ENCODE measurements at regions not wholly inside any gene's neighbourhood (a gene's known extent, or its start where the extent isn't known, plus 50 kb on each side); places are given as distances from the start of the nearest gene placed in this dataset.
"Not testable (repeated sequence)": the region's sequence is repeated elsewhere in the genome, so short reads cannot be mapped to it uniquely, and the experiment has no call there.

- H3K36me3 Mint-ChIP-seq; DNase-seq; intact Hi-C loops (cut with micrococcal nuclease); H3K4me1 ChIP-seq (ENCODE audit: control insufficient read depth, insufficient read depth, low read length); H3K27me3 Mint-ChIP-seq (ENCODE audit: low read depth in 2 of 2); H3K4me1 Mint-ChIP-seq; H3K9me3 Mint-ChIP-seq; H3K4me3 Mint-ChIP-seq; H3K27me3 ChIP-seq (ENCODE audit: control insufficient read depth, insufficient read depth, low read length); H3K4me3 ChIP-seq (ENCODE audit: low read length); H3K36me3 ChIP-seq (ENCODE audit: control insufficient read depth, insufficient read depth, low read length); H3K27ac Mint-ChIP-seq; H3K27ac ChIP-seq (ENCODE audit: low read length); H3K9me3 ChIP-seq (ENCODE audit: control insufficient read depth, insufficient read depth, low read length); ATAC-seq: not testable (repeated sequence)
- 87% methylated on average over 1 of the region's 2 CpGs for whole genome bisulfite sequencing (ENCODE audit: insufficient coverage)
Observed at GRCh38 chr1:120972863-120973262, 83.3 kb downstream of the PPIAL4A start.

- H3K27me3 Mint-ChIP-seq (ENCODE audit: low read depth in 2 of 2); ATAC-seq; H3K27ac Mint-ChIP-seq; intact Hi-C loops (cut with micrococcal nuclease); H3K4me3 Mint-ChIP-seq; H3K9me3 ChIP-seq (ENCODE audit: control insufficient read depth, insufficient read depth, low read length); H3K27me3 ChIP-seq (ENCODE audit: control insufficient read depth, insufficient read depth, low read length); H3K9me3 Mint-ChIP-seq; H3K36me3 ChIP-seq (ENCODE audit: control insufficient read depth, insufficient read depth, low read length); H3K4me1 Mint-ChIP-seq; DNase-seq; H3K4me3 ChIP-seq (ENCODE audit: low read length); H3K27ac ChIP-seq (ENCODE audit: low read length); H3K36me3 Mint-ChIP-seq; H3K4me1 ChIP-seq (ENCODE audit: control insufficient read depth, insufficient read depth, low read length): not testable (repeated sequence)
- WGBS (ENCODE audit: insufficient coverage) = no CpG with 5 or more reads among the region's 4 CpGs
Observed at GRCh38 chr1:120973836-120974235, 84.3 kb downstream of the PPIAL4A start.

GRCh38 chr1:120977279-120977678 lies 87.7 kb downstream of the PPIAL4A start:
- H3K4me3 Mint-ChIP-seq; H3K36me3 ChIP-seq (ENCODE audit: control insufficient read depth, insufficient read depth, low read length); H3K27ac ChIP-seq (ENCODE audit: low read length); H3K4me3 ChIP-seq (ENCODE audit: low read length); H3K9me3 Mint-ChIP-seq; DNase-seq; H3K27ac Mint-ChIP-seq; H3K4me1 Mint-ChIP-seq; ATAC-seq; H3K27me3 Mint-ChIP-seq (ENCODE audit: low read depth in 2 of 2); H3K27me3 ChIP-seq (ENCODE audit: control insufficient read depth, insufficient read depth, low read length); intact Hi-C loops (cut with micrococcal nuclease); H3K4me1 ChIP-seq (ENCODE audit: control insufficient read depth, insufficient read depth, low read length); H3K9me3 ChIP-seq (ENCODE audit: control insufficient read depth, insufficient read depth, low read length); H3K36me3 Mint-ChIP-seq: not testable (repeated sequence)
- WGBS (ENCODE audit: insufficient coverage) = 100% methylated on average over 1 of the region's 6 CpGs

GRCh38 chr1:120981489-120982094 lies 92.0 kb downstream of the PPIAL4A start:
- H3K36me3 ChIP-seq (ENCODE audit: control insufficient read depth, insufficient read depth, low read length); H3K4me3 Mint-ChIP-seq: not testable (repeated sequence)

GRCh38 chr1:120994614-120995013 lies 105.0 kb downstream of the PPIAL4A start:
- H3K36me3 ChIP-seq (ENCODE audit: control insufficient read depth, insufficient read depth, low read length); H3K27me3 Mint-ChIP-seq (ENCODE audit: low read depth in 2 of 2); H3K4me3 Mint-ChIP-seq; DNase-seq; H3K27ac ChIP-seq (ENCODE audit: low read length); H3K27ac Mint-ChIP-seq; H3K4me1 Mint-ChIP-seq; H3K27me3 ChIP-seq (ENCODE audit: control insufficient read depth, insufficient read depth, low read length); H3K9me3 ChIP-seq (ENCODE audit: control insufficient read depth, insufficient read depth, low read length); H3K36me3 Mint-ChIP-seq; H3K4me1 ChIP-seq (ENCODE audit: control insufficient read depth, insufficient read depth, low read length); H3K4me3 ChIP-seq (ENCODE audit: low read length); intact Hi-C loops (cut with micrococcal nuclease); H3K9me3 Mint-ChIP-seq: not testable (repeated sequence)
- peak in 1 of 3 donors; percentile 8 for ATAC-seq
- no CpG with 5 or more reads among the region's 2 CpGs for WGBS (ENCODE audit: insufficient coverage)

More at GRCh38 chr1:120981489-120982094, 92.0 kb downstream of the PPIAL4A start:
- H3K4me1 ChIP-seq (ENCODE audit: control insufficient read depth, insufficient read depth, low read length); H3K9me3 ChIP-seq (ENCODE audit: control insufficient read depth, insufficient read depth, low read length); H3K9me3 Mint-ChIP-seq; ATAC-seq; H3K4me3 ChIP-seq (ENCODE audit: low read length); intact Hi-C loops (cut with micrococcal nuclease); DNase-seq; H3K36me3 Mint-ChIP-seq; H3K4me1 Mint-ChIP-seq; H3K27ac Mint-ChIP-seq; H3K27ac ChIP-seq (ENCODE audit: low read length); H3K27me3 ChIP-seq (ENCODE audit: control insufficient read depth, insufficient read depth, low read length); H3K27me3 Mint-ChIP-seq (ENCODE audit: low read depth in 2 of 2): not testable (repeated sequence)
- 98% methylated on average over 3 of the region's 3 CpGs for WGBS (ENCODE audit: insufficient coverage)

GRCh38 chr1:120995025-120995424 lies 105.5 kb downstream of the PPIAL4A start:
- DNase-seq (peak in 1 of 2 donors; percentile 39), ATAC-seq (peak; percentile 85 to 98 (median 97))
- H3K4me3 Mint-ChIP-seq; H3K9me3 ChIP-seq (ENCODE audit: control insufficient read depth, insufficient read depth, low read length); H3K4me1 Mint-ChIP-seq; H3K27me3 ChIP-seq (ENCODE audit: control insufficient read depth, insufficient read depth, low read length); H3K9me3 Mint-ChIP-seq; H3K36me3 ChIP-seq (ENCODE audit: control insufficient read depth, insufficient read depth, low read length); H3K27me3 Mint-ChIP-seq (ENCODE audit: low read depth in 2 of 2); H3K36me3 Mint-ChIP-seq; H3K4me1 ChIP-seq (ENCODE audit: control insufficient read depth, insufficient read depth, low read length); intact Hi-C loops (cut with micrococcal nuclease); H3K27ac ChIP-seq (ENCODE audit: low read length); H3K27ac Mint-ChIP-seq; H3K4me3 ChIP-seq (ENCODE audit: low read length): not testable (repeated sequence)
- no CpG with 5 or more reads among the region's 1 CpG for WGBS (ENCODE audit: insufficient coverage)

GRCh38 chr1:121001090-121001726 lies 111.6 kb downstream of the PPIAL4A start:
- H3K4me1 ChIP-seq (ENCODE audit: control insufficient read depth, insufficient read depth, low read length); intact Hi-C loops (cut with micrococcal nuclease): not testable (repeated sequence)

GRCh38 chr1:121003230-121003629 lies 113.7 kb downstream of the PPIAL4A start:
- H3K36me3 Mint-ChIP-seq; intact Hi-C loops (cut with micrococcal nuclease); H3K4me1 Mint-ChIP-seq; DNase-seq; H3K27ac ChIP-seq (ENCODE audit: low read length); H3K4me3 ChIP-seq (ENCODE audit: low read length); H3K27ac Mint-ChIP-seq; H3K36me3 ChIP-seq (ENCODE audit: control insufficient read depth, insufficient read depth, low read length); H3K4me1 ChIP-seq (ENCODE audit: control insufficient read depth, insufficient read depth, low read length); H3K4me3 Mint-ChIP-seq; H3K9me3 Mint-ChIP-seq; H3K27me3 ChIP-seq (ENCODE audit: control insufficient read depth, insufficient read depth, low read length); H3K9me3 ChIP-seq (ENCODE audit: control insufficient read depth, insufficient read depth, low read length); ATAC-seq; H3K27me3 Mint-ChIP-seq (ENCODE audit: low read depth in 2 of 2): not testable (repeated sequence)
- WGBS (ENCODE audit: insufficient coverage) = no CpG with 5 or more reads among the region's 3 CpGs

More at GRCh38 chr1:121001090-121001726, 111.6 kb downstream of the PPIAL4A start:
- H3K27me3 Mint-ChIP-seq (ENCODE audit: low read depth in 2 of 2); H3K36me3 ChIP-seq (ENCODE audit: control insufficient read depth, insufficient read depth, low read length); H3K27ac Mint-ChIP-seq; H3K9me3 Mint-ChIP-seq; H3K27me3 ChIP-seq (ENCODE audit: control insufficient read depth, insufficient read depth, low read length); H3K36me3 Mint-ChIP-seq; H3K4me1 Mint-ChIP-seq; H3K27ac ChIP-seq (ENCODE audit: low read length); H3K4me3 ChIP-seq (ENCODE audit: low read length); H3K9me3 ChIP-seq (ENCODE audit: control insufficient read depth, insufficient read depth, low read length): not testable (repeated sequence)
- 29% methylated on average over 1 of the region's 10 CpGs for WGBS (ENCODE audit: insufficient coverage)
- peak overlapping the region; percentile 17 for H3K4me3 Mint-ChIP-seq
- DNase-seq (peak in 1 of 2 donors; percentile 36), ATAC-seq (peak; percentile 65 to 96 (median 70))

Data from natural killer cell (primary cell).